SK-N-SH (cell line): ENCODE measurements at regions not wholly inside any gene's neighbourhood (a gene's known extent, or its start where the extent isn't known, plus 50 kb on each side); places are given as distances from the start of the nearest gene placed in this dataset.

Experiments
- CTCF ChIA-PET: fragments of 300-600, 350-600 bp; formaldehyde crosslinking; extraction: SDS; loops from one replicate; lab custom pipeline; 2021; lab: Yijun Ruan, JAX
- POLR2A ChIA-PET: fragments of 350-600 bp; sonication (Branson Sonifier 250); formaldehyde crosslinking; extraction: SDS; loops from one replicate; lab custom pipeline; 2020; ENCODE audit warnings: antibody characterized with exemption, inconsistent platforms; lab: Yijun Ruan, JAX
- DNase-seq: peaks from one replicate; pipeline ENCODE4 v3.0.0; 2012
- H2AFZ ChIP-seq: fragments of 200-600 bp; sonication (generic); 2 replicates; pipeline ENCODE4 v1.8.1; 2016; ENCODE audit warnings: antibody characterized with exemption, mild to moderate bottlenecking, low read depth
- H3F3A ChIP-seq: fragments of 200-600 bp; sonication (generic); replicated peaks from 2 replicates; pipeline ENCODE3; 2016; ENCODE audit warnings: antibody characterized with exemption, mild to moderate bottlenecking; ENCODE audit not compliant: insufficient read depth
- H3K27ac ChIP-seq, 2 experiments: fragments of 200-500 bp in 1 of 2; fragments of 200-600 bp in 1 of 2; sonication (Bioruptor generic) in 1 of 2; sonication (generic), shearing (Covaris generic) in 1 of 2; 2 replicates each; pipeline versions ENCODE4 v1.5.1 to v1.6.1; 2014 to 2016; ENCODE audit warnings: low read depth in 2 of 2, inconsistent platforms in 1 of 2, low read length in 1 of 2, mild to moderate bottlenecking in 1 of 2, mixed read lengths in 1 of 2
- H3K27me3 ChIP-seq: fragments of 200-600 bp; sonication (generic), shearing (Covaris generic); 2 replicates; pipeline ENCODE4 v1.6.1; 2016; ENCODE audit warnings: mixed run types; ENCODE audit not compliant: insufficient read depth
- H3K36me3 ChIP-seq, 2 experiments: fragments of 200-500 bp in 1 of 2; fragments of 200-600 bp in 1 of 2; sonication (Bioruptor generic) in 1 of 2; sonication (generic) in 1 of 2; replicated peaks in 1 of 2; 2 replicates each; pipeline versions ENCODE3 to v1.5.1; 2014 to 2016; ENCODE audit warnings: low read length in 1 of 2, mild to moderate bottlenecking in 1 of 2; ENCODE audit not compliant: insufficient read depth in 2 of 2, control insufficient read depth in 1 of 2
- H3K4me1 ChIP-seq, 2 experiments: fragments of 200-500 bp in 1 of 2; fragments of 200-600 bp in 1 of 2; sonication (Bioruptor generic) in 1 of 2; sonication (generic), shearing (Covaris generic) in 1 of 2; 2 replicates each; pipeline versions ENCODE4 v1.5.1 to v1.6.1; 2014 to 2016; ENCODE audit warnings: low read depth in 1 of 2, low read length in 1 of 2, mixed run types in 1 of 2; ENCODE audit not compliant: insufficient read depth in 2 of 2, control insufficient read depth in 1 of 2
- H3K4me2 ChIP-seq: fragments of 200-600 bp; sonication (generic), shearing (Covaris generic); 2 replicates; pipeline ENCODE4 v1.6.1; 2017; ENCODE audit warnings: mixed run types
- H3K4me3 ChIP-seq, 2 experiments: fragments of 200-500 bp in 1 of 2; fragments of 200-600 bp in 1 of 2; sonication (Bioruptor generic) in 1 of 2; sonication (generic), shearing (Covaris generic) in 1 of 2; 2 replicates each; pipeline versions ENCODE4 v1.5.1 to v1.8.1; 2014 to 2016; ENCODE audit warnings: low read depth in 2 of 2, inconsistent platforms in 1 of 2, low read length in 1 of 2, mild to moderate bottlenecking in 1 of 2, mixed read lengths in 1 of 2, moderate library complexity in 1 of 2
- H3K79me2 ChIP-seq: fragments of 200-600 bp; sonication (generic); 2 replicates; pipeline ENCODE4 v1.8.1; 2017; ENCODE audit warnings: mild to moderate bottlenecking; ENCODE audit not compliant: insufficient read depth
- H3K9ac ChIP-seq: fragments of 200-600 bp; sonication (generic); 2 replicates; pipeline ENCODE4 v1.6.1; 2017; ENCODE audit warnings: mixed run types
- H3K9me2 ChIP-seq: fragments of 200-600 bp; sonication (generic); 2 replicates; pipeline ENCODE4 v1.6.1; 2017; ENCODE audit warnings: mixed run types
- H3K9me3 ChIP-seq: fragments of 200-600 bp; sonication (generic); 2 replicates; pipeline ENCODE4 v1.6.1; 2017; ENCODE audit warnings: mixed run types, mild to moderate bottlenecking, moderate library complexity
- H4K20me1 ChIP-seq: fragments of 200-600 bp; sonication (generic); 2 replicates; pipeline ENCODE4 v1.6.1; 2017; ENCODE audit warnings: mild to moderate bottlenecking, mixed run types; ENCODE audit not compliant: insufficient read depth
- EZH2phosphoT487 ChIP-seq: fragments of 200-600 bp; sonication (generic); IDR thresholded peaks from 2 replicates; pipeline ENCODE4 v1.6.1; 2017; ENCODE audit warnings: low read depth, mixed run types, mild to moderate bottlenecking, antibody characterized with exemption, moderate library complexity, borderline replicate concordance
- FOXM1 ChIP-seq: IDR thresholded peaks from 2 replicates; pipeline ENCODE4 v1.4.0; 2012; ENCODE audit warnings: low read depth, mild to moderate bottlenecking
- IRF3 ChIP-seq: fragments of 150-350 bp; IDR thresholded peaks from 2 replicates; pipeline ENCODE4 v1.6.1; 2016; ENCODE audit warnings: mild to moderate bottlenecking, low read depth, low read length
- JUND ChIP-seq: IDR thresholded peaks from 2 replicates; pipeline ENCODE4 v1.4.0; 2012
- MAX ChIP-seq: IDR thresholded peaks from 2 replicates; pipeline ENCODE4 v1.4.0; 2012; ENCODE audit warnings: low read depth
- MEF2A ChIP-seq: IDR thresholded peaks from 2 replicates; pipeline ENCODE4 v1.4.0; 2012; ENCODE audit warnings: low read depth, borderline replicate concordance
- RAD21 ChIP-seq: IDR thresholded peaks from 2 replicates; pipeline ENCODE4 v1.6.1; 2012; ENCODE audit warnings: mild to moderate bottlenecking, low read length
- SMC3 ChIP-seq: IDR thresholded peaks from 2 replicates; pipeline ENCODE4 v1.6.1; 2012; ENCODE audit warnings: low read depth, low read length, improper control_type of control experiment
- TEAD4 ChIP-seq: IDR thresholded peaks from 2 replicates; pipeline ENCODE4 v1.4.0; 2012; ENCODE audit warnings: mild to moderate bottlenecking, borderline replicate concordance; ENCODE audit not compliant: insufficient read depth
- WGBS: methylation state at CpG from one replicate; pipeline ENCODE4 v1.1.6; 2017; ENCODE audit warnings: low lambda C conversion rate; 5-methylcytosine and 5-hydroxymethylcytosine counted together

- DNase-seq: no peak
- ChIA-PET CTCF (interaction anchor here (0.9 to 1.3 kb wide), 2 partner anchors 88 to 319 kb away, joined by 3 read pairs; no protein-coding TSS in a partner anchor), POLR2A (no interaction called here)
- Histone ChIP-seq H3K9me2 (no peaks in the 10 kb centered on the region), H3K4me2 (no peak overlapping the region), H3K9me3 (no peaks in the 10 kb centered on the region), H3K27me3 (no peaks in the 10 kb centered on the region), H3K79me2 (no peaks in the 10 kb centered on the region), H3K36me3 (no peaks in the 10 kb centered on the region), H2AFZ (no peak overlapping the region), H3K27ac (no peak overlapping the region), H4K20me1 (no peaks in the 10 kb centered on the region), H3K4me1 (peaks cover 0 to 4% of the 10 kb centered on the region in 2 experiments; a peak in 1 of 4 replicates), H3F3A (no peaks in the 10 kb centered on the region), H3K4me3 (no peak overlapping the region), H3K9ac (no peak overlapping the region)
- no peak for TF ChIP-seq TEAD4
- no peak for TF ChIP-seq MEF2A
- 82% methylated on average over 4 of the region's 4 CpGs for WGBS
Observed at GRCh38 chr3:157956176-157956575, 150.0 kb downstream of the SHOX2 start.

GRCh38 chr3:157953565-157953964 is 152.7 kb downstream of the SHOX2 start:
- peaks cover 0 to 5% of the 10 kb centered on the region in 2 experiments; a peak in 2 of 4 replicates for H3K4me1 ChIP-seq
- TF ChIP-seq RAD21: no peak
- no peak for TF ChIP-seq TEAD4
- TF ChIP-seq EZH2phosphoT487: no peak
- no peak for TF ChIP-seq FOXM1
- TF ChIP-seq MEF2A: no peak
- no peak for TF ChIP-seq MAX
- TF ChIP-seq SMC3: no peak
- TF ChIP-seq JUND: no peak
- TF ChIP-seq IRF3: no peak
- TF ChIP-seq, all 33 proteins: peak for 0
- 27% methylated on average over 2 of the region's 2 CpGs for WGBS
- no peaks in the 10 kb centered on the region for H3K79me2 ChIP-seq
- no peaks in the 10 kb centered on the region for H3K27me3 ChIP-seq
- H3K9me3 ChIP-seq: no peaks in the 10 kb centered on the region
- H3K27ac ChIP-seq: no peak overlapping the region
- no peaks in the 10 kb centered on the region for H3K36me3 ChIP-seq
- no peak overlapping the region for H3K4me2 ChIP-seq
- ChIA-PET CTCF (no interaction called here), POLR2A (no interaction called here)
- DNase-seq: no peak
- H3K9ac ChIP-seq: no peak overlapping the region
- H3K9me2 ChIP-seq: no peaks in the 10 kb centered on the region
- no peak overlapping the region for H3K4me3 ChIP-seq
- H2AFZ ChIP-seq: no peak overlapping the region
- no peaks in the 10 kb centered on the region for H4K20me1 ChIP-seq
- H3F3A ChIP-seq: no peaks in the 10 kb centered on the region
